ENCODE measurements at regions not wholly inside any gene's neighbourhood (a gene's known extent, or its start where the extent isn't known, plus 50 kb on each side); places are given as distances from the start of the nearest gene placed in this dataset.

GRCh38 chr16:61313931-61314330 is 722.3 kb downstream of the CDH8 start:
- H3K9me3 Mint-ChIP-seq: no peaks in the 10 kb centered on the region; the same call in 1 of the 3 replicates
- H3K27me3 Mint-ChIP-seq (ENCODE audit: insufficient read depth, low read depth, poor library complexity): peaks cover 4% of the 10 kb centered on the region
- H3K36me3 Mint-ChIP-seq (ENCODE audit: low read depth): no peaks in the 10 kb centered on the region
- H3K4me1 ChIP-seq (ENCODE audit: insufficient read depth): no peaks in the 10 kb centered on the region
- ATAC-seq: no peak
- no peak for DNase-seq (ENCODE audit: low spot score)
- no peak overlapping the region; the same call in 1 of the 2 replicates for H3K27ac Mint-ChIP-seq
- H3K36me3 ChIP-seq (ENCODE audit: insufficient read depth): 0 out of 2 replicates have a peak, but pooled peaks cover 3% of the 10 kb centered on the region
- no peaks in the 10 kb centered on the region for H3K79me2 ChIP-seq (replicated peaks; ENCODE audit: insufficient read depth)
- H3K4me3 ChIP-seq: no peak overlapping the region
- TF ChIP-seq ETS1 (IDR thresholded peaks at IDR 0.05) (no peak), EZH2 (IDR thresholded peaks at IDR 0.05; ENCODE audit: low read depth, unreplicated experiment) (no peak), STAT1 (IDR thresholded peaks at IDR 0.05; ENCODE audit: unreplicated experiment) (no peak), ZNF114 (CRISPR knock-in tag; IDR thresholded peaks at IDR 0.05) (no peak), NANOG (IDR thresholded peaks at IDR 0.05; ENCODE audit: borderline replicate concordance) (no peak), ZNF462 (CRISPR knock-in tag; IDR thresholded peaks at IDR 0.05) (no peak), POLR2AphosphoS5 (IDR thresholded peaks at IDR 0.05; ENCODE audit: low read depth) (no peak), REST (IDR thresholded peaks at IDR 0.05; ENCODE audit: unreplicated experiment) (no peak), ZNF331 (CRISPR knock-in tag; IDR thresholded peaks at IDR 0.05; ENCODE audit: low read depth) (no peak), EZH2phosphoT487 (IDR thresholded peaks at IDR 0.05; ENCODE audit: unreplicated experiment) (no peak), CTCF (conservative IDR thresholded peaks at IDR 0.05; ENCODE audit: low read depth in 2 of 2) (no peak), CREB1 (CRISPR knock-in tag; IDR thresholded peaks at IDR 0.05; ENCODE audit: low read depth) (no peak), JUNB (IDR thresholded peaks at IDR 0.05; ENCODE audit: unreplicated experiment) (no peak)
- no peaks in the 10 kb centered on the region for H3K27me3 ChIP-seq (ENCODE audit: insufficient read depth)
- no peak overlapping the region for H2AFZ ChIP-seq
- H3K27ac ChIP-seq (ENCODE audit: low read depth): no peak overlapping the region
- H3K4me3 Mint-ChIP-seq: no peak overlapping the region
- peaks cover 3% of the 10 kb centered on the region; the same call in 1 of the 3 replicates for H3K4me1 Mint-ChIP-seq
- no peaks in the 10 kb centered on the region for H3F3A ChIP-seq (replicated peaks; ENCODE audit: low read depth)
- H4K20me1 ChIP-seq (replicated peaks; ENCODE audit: insufficient read depth): no peaks in the 10 kb centered on the region
- H3K9me2 ChIP-seq (ENCODE audit: insufficient read depth): no peaks in the 10 kb centered on the region; the same call in 1 of the 2 replicates
- H3K4me2 ChIP-seq: no peak overlapping the region
